ENCODE measurements at regions not wholly inside any gene's neighbourhood (a gene's known extent, or its start where the extent isn't known, plus 50 kb on each side); places are given as distances from the start of the nearest gene placed in this dataset.

DNA sequence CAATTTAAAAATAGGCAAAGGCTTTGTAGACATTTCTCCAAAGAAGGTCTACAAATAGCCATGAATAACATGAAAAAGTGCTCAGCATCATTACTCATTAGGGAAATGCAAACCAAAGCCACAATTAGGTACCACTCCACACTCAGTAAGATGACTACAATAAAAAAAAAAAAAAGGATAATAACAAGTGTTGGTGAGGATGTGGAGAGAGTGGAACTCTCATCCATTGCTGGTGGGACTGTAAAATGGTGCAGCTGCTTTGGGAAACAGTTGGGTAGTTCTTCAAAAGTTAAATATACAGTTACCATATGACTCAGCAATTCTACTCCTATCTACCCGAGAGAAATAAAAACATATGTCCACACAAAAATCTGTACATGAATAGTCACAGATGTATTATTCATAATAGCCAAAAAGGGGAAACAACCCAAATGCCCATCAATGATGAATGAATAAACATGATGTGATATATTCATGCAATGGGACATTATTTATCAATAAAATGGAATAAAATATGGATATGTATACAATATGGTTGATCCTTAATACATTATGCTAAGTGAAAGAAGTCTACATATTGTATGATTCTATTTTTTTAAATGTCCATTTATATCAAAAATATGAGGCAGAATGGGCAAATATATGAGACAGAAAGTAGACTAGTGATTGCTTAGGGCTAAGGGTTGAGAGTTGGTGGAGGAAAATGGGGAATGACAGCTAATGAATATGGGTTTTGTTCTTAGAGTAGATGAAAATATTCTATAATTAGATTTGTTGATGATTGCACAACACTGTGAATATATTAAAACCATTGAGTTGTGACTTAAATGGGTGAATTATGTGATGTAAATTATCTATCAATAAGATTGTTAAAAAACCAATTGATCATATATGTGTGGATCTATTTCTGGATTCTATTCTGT, 66.1 kb upstream of the SMAD3 start (continued):
- TF ChIP-seq NFE2L1 (tag; IDR thresholded peaks at IDR 0.05; ENCODE audit: borderline replicate concordance, low read depth) (peak; percentile 78), MAFF (IDR thresholded peaks at IDR 0.05; ENCODE audit: low read length) (peak; percentile 82)

DNA sequence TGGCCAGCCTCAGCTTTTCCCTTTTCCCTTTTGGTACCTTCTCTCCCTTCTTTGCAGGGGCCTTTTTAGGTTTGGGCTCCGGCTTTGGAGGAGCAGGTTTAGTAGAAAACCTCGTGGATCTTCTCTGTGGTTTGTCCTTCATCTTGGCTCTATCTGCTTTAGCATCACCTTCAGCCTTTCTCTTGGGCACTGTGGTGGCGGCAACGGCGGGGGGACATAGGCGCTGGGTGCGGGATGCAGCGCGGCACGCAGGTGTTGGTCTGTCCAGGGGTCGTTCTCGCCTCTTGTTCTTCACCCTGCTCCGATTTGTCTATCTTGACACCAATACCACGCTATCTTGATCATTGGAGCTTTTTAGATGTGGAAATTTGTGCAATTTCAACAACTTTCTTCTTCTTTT, 64.5 kb upstream of the SMAD3 start:
- Histone ChIP-seq H3K9me3 (replicated peaks; ENCODE audit: control insufficient read depth, insufficient read depth, low read depth, low read length) (no peaks in the 10 kb centered on the region), H3K36me3 (ENCODE audit: control insufficient read depth, insufficient read depth, low read length) (no peaks in the 10 kb centered on the region), H2AFZ (ENCODE audit: low read depth, low read length) (no peak overlapping the region), H3K4me3 (no peak overlapping the region), H3K79me2 (ENCODE audit: control insufficient read depth, insufficient read depth, low read length) (no peaks in the 10 kb centered on the region), H3K9ac (ENCODE audit: insufficient read depth in 1 of 2, low read depth in 2 of 2, low read length in 2 of 2) (no peak overlapping the region), H4K20me1 (replicated peaks; ENCODE audit: control insufficient read depth, insufficient read depth, low read length) (0 out of 2 replicates have a peak, but pooled peaks cover 3% of the 10 kb centered on the region), H3K27me3 (ENCODE audit: control insufficient read depth in 2 of 2, insufficient read depth in 2 of 2, low read length in 2 of 2) (peaks cover 0 to 2% of the 10 kb centered on the region in 2 experiments; a peak in 1 of 5 replicates), H3K4me2 (ENCODE audit: insufficient read depth, low read length) (no peak overlapping the region), H3K9me1 (ENCODE audit: control insufficient read depth, insufficient read depth, low read length) (no peaks in the 10 kb centered on the region), H3K27ac (ENCODE audit: extremely low read depth, low read depth, low read length) (no peak overlapping the region), H3K4me1 (replicated peaks in 1 of 2; ENCODE audit: control insufficient read depth in 2 of 2, insufficient read depth in 2 of 2, low read length in 2 of 2) (peaks cover 0 to 3% of the 10 kb centered on the region in 2 experiments; a peak in 1 of 5 replicates)
- TF ChIP-seq USF2 (CRISPR knock-in tag; IDR thresholded peaks at IDR 0.05) (no peak), CREM (IDR thresholded peaks at IDR 0.05; ENCODE audit: low read depth) (no peak), FOXP4 (CRISPR knock-in tag; IDR thresholded peaks at IDR 0.05; ENCODE audit: borderline replicate concordance) (no peak), HOXB6 (CRISPR knock-in tag; IDR thresholded peaks at IDR 0.05; ENCODE audit: borderline replicate concordance) (no peak), CBFA2T3 (IDR thresholded peaks at IDR 0.05) (no peak), LARP7 (IDR thresholded peaks at IDR 0.05) (no peak), DPF2 (IDR thresholded peaks at IDR 0.05) (no peak), TBP (optimal IDR thresholded peaks at IDR 0.05; ENCODE audit: low read depth, low read length) (no peak)
- in situ Hi-C loops (cut with MboI) = no loop called here
- no peak for FAIRE-seq
- intact Hi-C loops (cut with micrococcal nuclease) = no loop called here
- no TSS peak for BruUV-seq (replicated peaks)
- CTCF ChIA-PET (ENCODE audit: low intra/inter-chr PET ratio) = no interaction called here
- WGBS (ENCODE audit: insufficient coverage, low coverage, missing lambda C conversion rate) = 43% methylated on average over 13 of the region's 14 CpGs
- DNase-seq (ENCODE audit: extremely low read depth in 1 of 4, low spot score in 3 of 4) = no peak
- no peak for ATAC-seq
- POLR2A ChIA-PET = interaction anchor here (0.7 to 1.3 kb wide), 3 partner anchors 9 to 125 kb away, joined by 3 to 4 read pairs (median 3); no protein-coding TSS in a partner anchor
